ENCODE measurements at regions not wholly inside any gene's neighbourhood (a gene's known extent, or its start where the extent isn't known, plus 50 kb on each side); places are given as distances from the start of the nearest gene placed in this dataset.

DNA sequence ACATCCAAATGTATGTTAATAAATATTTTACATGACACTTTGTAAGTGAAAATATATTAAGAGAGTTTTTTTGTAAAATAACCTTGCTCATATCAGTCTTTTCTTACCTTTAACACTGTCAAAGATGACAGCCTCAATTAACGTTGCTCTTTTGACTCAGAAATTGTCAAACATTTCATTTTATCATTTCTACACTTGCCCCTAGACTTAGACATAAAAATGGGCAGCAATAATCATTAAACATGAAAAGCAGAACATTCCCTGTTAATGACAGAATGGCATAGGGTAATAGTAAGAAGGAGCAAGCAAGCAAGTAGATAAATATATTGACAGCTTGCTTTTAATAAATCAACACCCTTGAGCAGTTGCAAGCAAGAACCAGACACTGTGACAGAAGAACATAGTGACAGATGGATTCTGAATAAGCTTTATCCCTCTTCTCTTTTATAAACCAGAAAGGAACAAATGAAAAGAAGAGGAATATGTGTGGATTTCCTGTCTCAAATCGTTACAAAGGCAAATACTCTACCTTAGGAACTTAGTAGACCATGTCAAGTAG lies 796.0 kb upstream of the CHD1 start:
- no peaks in the 10 kb centered on the region for H4K20me1 ChIP-seq (ENCODE audit: insufficient read depth, low read length)
- no peak overlapping the region for H3K4me3 ChIP-seq (ENCODE audit: insufficient read depth, low read length)
- no peaks in the 10 kb centered on the region for H3K36me3 ChIP-seq (ENCODE audit: insufficient read depth, low read length)
- H2AFZ ChIP-seq (ENCODE audit: low read length): no peak overlapping the region
- no peaks in the 10 kb centered on the region for H3K9me3 ChIP-seq (ENCODE audit: low read depth, low read length)
- no peaks in the 10 kb centered on the region for H3K27me3 ChIP-seq (ENCODE audit: insufficient read depth, low read length)
- H3K79me2 ChIP-seq (ENCODE audit: insufficient read depth, low read length): no peaks in the 10 kb centered on the region
- H3K27ac ChIP-seq (ENCODE audit: low read depth, low read length): no peak overlapping the region
- TF ChIP-seq, protein P1, sequence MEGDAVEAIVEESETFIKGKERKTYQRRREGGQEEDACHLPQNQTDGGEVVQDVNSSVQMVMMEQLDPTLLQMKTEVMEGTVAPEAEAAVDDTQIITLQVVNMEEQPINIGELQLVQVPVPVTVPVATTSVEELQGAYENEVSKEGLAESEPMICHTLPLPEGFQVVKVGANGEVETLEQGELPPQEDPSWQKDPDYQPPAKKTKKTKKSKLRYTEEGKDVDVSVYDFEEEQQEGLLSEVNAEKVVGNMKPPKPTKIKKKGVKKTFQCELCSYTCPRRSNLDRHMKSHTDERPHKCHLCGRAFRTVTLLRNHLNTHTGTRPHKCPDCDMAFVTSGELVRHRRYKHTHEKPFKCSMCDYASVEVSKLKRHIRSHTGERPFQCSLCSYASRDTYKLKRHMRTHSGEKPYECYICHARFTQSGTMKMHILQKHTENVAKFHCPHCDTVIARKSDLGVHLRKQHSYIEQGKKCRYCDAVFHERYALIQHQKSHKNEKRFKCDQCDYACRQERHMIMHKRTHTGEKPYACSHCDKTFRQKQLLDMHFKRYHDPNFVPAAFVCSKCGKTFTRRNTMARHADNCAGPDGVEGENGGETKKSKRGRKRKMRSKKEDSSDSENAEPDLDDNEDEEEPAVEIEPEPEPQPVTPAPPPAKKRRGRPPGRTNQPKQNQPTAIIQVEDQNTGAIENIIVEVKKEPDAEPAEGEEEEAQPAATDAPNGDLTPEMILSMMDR (IDR thresholded peaks at IDR 0.05; ENCODE audit: extremely low read depth, low read depth, low read length): no peak
- no peaks in the 10 kb centered on the region for H3K4me1 ChIP-seq (ENCODE audit: insufficient read depth, low read length)
- no peak overlapping the region for H3K4me2 ChIP-seq (ENCODE audit: insufficient read depth, low read length)
- no peak for DNase-seq (ENCODE audit: insufficient read length, low spot score, missing footprints)

DNA sequence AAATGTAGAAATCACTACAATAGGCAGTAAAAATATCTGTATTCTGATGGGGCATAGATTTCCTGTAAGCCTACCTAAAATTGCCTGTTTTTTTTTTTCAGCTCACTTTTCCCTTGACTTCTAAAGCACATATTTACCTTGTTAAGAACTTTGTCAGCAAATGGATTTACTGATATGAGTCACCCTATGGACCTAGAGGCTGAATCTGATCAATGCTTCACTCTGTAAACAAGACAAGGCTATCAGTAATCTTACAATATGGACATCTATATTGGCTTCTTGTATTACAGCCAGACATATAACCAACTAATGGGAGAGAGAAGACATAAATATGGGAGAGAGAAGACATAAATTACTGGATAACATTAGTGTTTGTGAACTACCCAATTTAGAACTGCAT lies 792.7 kb upstream of the CHD1 start:
- H3K27me3 ChIP-seq (ENCODE audit: insufficient read depth, low read length): no peaks in the 10 kb centered on the region
- TF ChIP-seq, protein P1 (IDR thresholded peaks at IDR 0.05; ENCODE audit: extremely low read depth, low read depth, low read length): no peak
- no peaks in the 10 kb centered on the region for H3K4me1 ChIP-seq (ENCODE audit: insufficient read depth, low read length)
- H2AFZ ChIP-seq (ENCODE audit: low read length): no peak overlapping the region
- H3K79me2 ChIP-seq (ENCODE audit: insufficient read depth, low read length): no peaks in the 10 kb centered on the region
- H3K36me3 ChIP-seq (ENCODE audit: insufficient read depth, low read length): no peaks in the 10 kb centered on the region
- H3K4me3 ChIP-seq (ENCODE audit: insufficient read depth, low read length): no peak overlapping the region
- no peak overlapping the region for H3K27ac ChIP-seq (ENCODE audit: low read depth, low read length)
- H4K20me1 ChIP-seq (ENCODE audit: insufficient read depth, low read length): no peaks in the 10 kb centered on the region
- H3K9me3 ChIP-seq (ENCODE audit: low read depth, low read length): no peaks in the 10 kb centered on the region
- no peak for DNase-seq (ENCODE audit: insufficient read length, low spot score, missing footprints)
- no peak overlapping the region for H3K4me2 ChIP-seq (ENCODE audit: insufficient read depth, low read length)

DNA sequence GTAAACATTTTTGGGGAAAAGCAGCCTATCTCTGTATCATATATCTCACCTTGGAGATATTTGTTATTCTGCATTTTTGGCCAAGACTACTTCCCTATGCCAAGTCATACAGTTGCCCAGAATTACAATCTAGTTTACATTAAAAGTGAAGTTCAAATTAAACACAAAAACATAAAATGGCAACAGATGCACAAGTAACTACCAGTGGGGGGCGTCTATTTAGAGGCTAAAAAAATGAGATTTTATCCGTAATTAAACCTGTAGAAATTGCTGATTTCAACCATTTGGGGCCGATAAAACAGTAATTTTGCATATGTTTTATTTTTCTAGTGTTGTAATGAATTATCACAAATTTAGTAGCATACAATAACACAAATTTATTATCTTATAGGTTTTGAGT lies 787.1 kb upstream of the CHD1 start:
- no peak overlapping the region for H3K4me2 ChIP-seq (ENCODE audit: insufficient read depth, low read length)

DNA sequence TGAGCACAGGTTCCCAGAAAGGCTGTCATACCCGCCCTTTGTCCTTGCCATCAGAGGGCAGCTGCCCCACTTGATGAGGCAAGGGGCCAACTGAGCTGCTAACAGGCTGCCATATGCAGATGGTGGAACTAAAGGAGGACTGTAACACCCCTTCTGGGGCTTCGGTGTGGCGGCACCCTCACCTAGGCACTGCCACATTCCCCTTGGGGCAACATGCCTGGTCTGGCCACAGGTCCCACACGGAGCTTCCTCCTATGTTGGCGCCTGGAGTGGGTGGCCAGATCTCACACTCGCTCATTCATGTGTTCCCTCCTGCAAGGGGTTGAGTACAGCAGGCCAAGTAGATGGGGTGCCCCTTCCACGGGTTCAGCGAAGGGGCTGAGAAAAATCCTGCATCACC lies 777.4 kb upstream of the CHD1 start:
- TF ChIP-seq, protein P1 (IDR thresholded peaks at IDR 0.05; ENCODE audit: extremely low read depth, low read depth, low read length): no peak
- H3K4me1 ChIP-seq (ENCODE audit: insufficient read depth, low read length): no peaks in the 10 kb centered on the region
- no peaks in the 10 kb centered on the region for H4K20me1 ChIP-seq (ENCODE audit: insufficient read depth, low read length)
- no peak overlapping the region for H3K4me2 ChIP-seq (ENCODE audit: insufficient read depth, low read length)
- no peaks in the 10 kb centered on the region for H3K79me2 ChIP-seq (ENCODE audit: insufficient read depth, low read length)
- peaks cover 4% of the 10 kb centered on the region for H3K9me3 ChIP-seq (ENCODE audit: low read depth, low read length)
- H3K4me3 ChIP-seq (ENCODE audit: insufficient read depth, low read length): no peak overlapping the region
- no peaks in the 10 kb centered on the region for H3K36me3 ChIP-seq (ENCODE audit: insufficient read depth, low read length)
- no peaks in the 10 kb centered on the region for H3K27me3 ChIP-seq (ENCODE audit: insufficient read depth, low read length)
- H2AFZ ChIP-seq (ENCODE audit: low read length): no peak overlapping the region
- no peak overlapping the region for H3K27ac ChIP-seq (ENCODE audit: low read depth, low read length)
- DNase-seq (ENCODE audit: insufficient read length, low spot score, missing footprints): no peak

More for the DNA sequence above, 787.1 kb upstream of the CHD1 start:
- no peaks in the 10 kb centered on the region for H3K4me1 ChIP-seq (ENCODE audit: insufficient read depth, low read length)
- H3K27me3 ChIP-seq (ENCODE audit: insufficient read depth, low read length): no peaks in the 10 kb centered on the region
- H3K27ac ChIP-seq (ENCODE audit: low read depth, low read length): no peak overlapping the region
- no peak overlapping the region for H2AFZ ChIP-seq (ENCODE audit: low read length)
- no peaks in the 10 kb centered on the region for H3K9me3 ChIP-seq (ENCODE audit: low read depth, low read length)
- no peak for DNase-seq (ENCODE audit: insufficient read length, low spot score, missing footprints)
- H4K20me1 ChIP-seq (ENCODE audit: insufficient read depth, low read length): no peaks in the 10 kb centered on the region
- TF ChIP-seq, protein P1 (IDR thresholded peaks at IDR 0.05; ENCODE audit: extremely low read depth, low read depth, low read length): no peak
- no peaks in the 10 kb centered on the region for H3K36me3 ChIP-seq (ENCODE audit: insufficient read depth, low read length)
- no peak overlapping the region for H3K4me3 ChIP-seq (ENCODE audit: insufficient read depth, low read length)
- H3K79me2 ChIP-seq (ENCODE audit: insufficient read depth, low read length): no peaks in the 10 kb centered on the region
